ENCODE measurements at regions not wholly inside any gene's neighbourhood (a gene's known extent, or its start where the extent isn't known, plus 50 kb on each side); places are given as distances from the start of the nearest gene placed in this dataset.

GRCh38 chr12:19058235-19059021 lies 71.1 kb upstream of the PLEKHA5 start:
- DNase-seq: no peak

GRCh38 chr12:19064713-19065112 lies 64.8 kb upstream of the PLEKHA5 start:
- no peak for DNase-seq

- no peak for DNase-seq
These were observed 64.3 kb upstream of the PLEKHA5 start for GRCh38 chr12:19065223-19065622.

GRCh38 chr12:19065871-19066270 lies 63.7 kb upstream of the PLEKHA5 start:
- no peak for DNase-seq

- no peak for DNase-seq
These were observed 63.0 kb upstream of the PLEKHA5 start for GRCh38 chr12:19066475-19067001.

- no peak for DNase-seq
These were observed 61.4 kb upstream of the PLEKHA5 start for GRCh38 chr12:19068137-19068536.

- no peak for DNase-seq
These were observed 59.2 kb upstream of the PLEKHA5 start for GRCh38 chr12:19070341-19070740.

GRCh38 chr12:19074700-19075099 lies 54.8 kb upstream of the PLEKHA5 start:
- DNase-seq: no peak

- no peak for DNase-seq
These were observed 53.7 kb upstream of the PLEKHA5 start for GRCh38 chr12:19075711-19076340.

Data from RPMI8226 (cell line).